Osteoblast (primary cell): ENCODE measurements at regions not wholly inside any gene's neighbourhood (a gene's known extent, or its start where the extent isn't known, plus 50 kb on each side); places are given as distances from the start of the nearest gene placed in this dataset.

ENCODE experiments used
- DNase-seq: peaks from one replicate; pipeline ENCODE4 v3.0.0; 2011; ENCODE audit warnings: low spot score, mixed read lengths; ENCODE audit not compliant: insufficient read length; ENCODE audit errors: missing footprints
- H2AFZ ChIP-seq: 2 replicates; pipeline ENCODE4 v1.6.0; 2011; ENCODE audit warnings: mild to moderate bottlenecking, low read length
- H3K27ac ChIP-seq: 2 replicates; pipeline ENCODE4 v1.5.1; 2011; ENCODE audit warnings: mild to moderate bottlenecking, low read depth, low read length, moderate library complexity
- H3K27me3 ChIP-seq: 2 replicates; pipeline ENCODE4 v1.6.0; 2012; ENCODE audit warnings: mild to moderate bottlenecking, control low read depth, inconsistent platforms, low read length, moderate library complexity; ENCODE audit not compliant: insufficient read depth
- H3K36me3 ChIP-seq: 2 replicates; pipeline ENCODE4 v1.5.1; 2011; ENCODE audit warnings: mild to moderate bottlenecking, low read length, control low read depth, moderate library complexity; ENCODE audit not compliant: insufficient read depth
- H3K4me1 ChIP-seq: 2 replicates; pipeline ENCODE4 v1.5.1; 2011; ENCODE audit warnings: mild to moderate bottlenecking, low read length, control low read depth, moderate library complexity; ENCODE audit not compliant: insufficient read depth
- H3K4me2 ChIP-seq: 2 replicates; pipeline ENCODE4 v1.6.0; 2011; ENCODE audit warnings: mild to moderate bottlenecking, low read length; ENCODE audit not compliant: insufficient read depth
- H3K4me3 ChIP-seq: fragments of 200-600 bp; sonication (generic); 3 replicates; pipeline ENCODE4 v1.5.1; 2012; ENCODE audit warnings: mild to moderate bottlenecking, low read length, inconsistent platforms; ENCODE audit not compliant: insufficient read depth
- H3K79me2 ChIP-seq: 2 replicates; pipeline ENCODE4 v1.6.0; 2012; ENCODE audit warnings: mild to moderate bottlenecking, low read length, control low read depth, inconsistent platforms; ENCODE audit not compliant: insufficient read depth
- H3K9me3 ChIP-seq: 2 replicates; pipeline ENCODE4 v1.5.1; 2011; ENCODE audit warnings: low read depth, low read length, control low read depth
- H4K20me1 ChIP-seq: 2 replicates; pipeline ENCODE4 v1.6.0; 2012; ENCODE audit warnings: mild to moderate bottlenecking, low read length, control low read depth; ENCODE audit not compliant: insufficient read depth
- CTCF ChIP-seq: IDR thresholded peaks from 2 replicates; pipeline ENCODE4 v1.5.1; 2011; ENCODE audit warnings: mild to moderate bottlenecking, low read depth, low read length, moderate library complexity; ENCODE audit errors: extremely low read depth

DNA sequence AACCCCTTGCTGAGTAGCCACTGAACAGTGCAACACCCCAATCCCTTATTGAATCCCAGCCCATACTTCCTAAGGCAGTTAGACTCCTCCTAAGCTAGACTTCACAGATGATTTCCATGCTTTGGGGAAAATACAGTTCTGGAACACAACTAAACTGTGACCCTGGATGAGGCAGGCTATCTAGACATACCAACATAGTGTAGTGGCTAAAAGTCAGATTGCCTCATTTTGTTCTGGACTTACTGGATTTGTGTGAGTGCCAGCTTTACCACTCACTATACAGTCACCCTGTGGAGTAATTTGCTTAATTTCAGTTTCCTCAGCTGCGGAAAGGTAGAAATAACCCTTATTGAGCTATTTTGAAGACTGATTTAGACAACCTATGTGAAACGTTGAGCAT is 203.1 kb downstream of the ASCL1 start:
- Histone ChIP-seq H3K4me1 (no peaks in the 10 kb centered on the region), H3K27ac (no peak overlapping the region), H3K4me2 (no peak overlapping the region), H4K20me1 (no peaks in the 10 kb centered on the region), H3K4me3 (no peak overlapping the region), H3K36me3 (no peaks in the 10 kb centered on the region), H2AFZ (no peak overlapping the region), H3K79me2 (no peaks in the 10 kb centered on the region), H3K27me3 (no peaks in the 10 kb centered on the region), H3K9me3 (peaks cover 2% of the 10 kb centered on the region)
- no peak for DNase-seq
- TF ChIP-seq CTCF = no peak

DNA sequence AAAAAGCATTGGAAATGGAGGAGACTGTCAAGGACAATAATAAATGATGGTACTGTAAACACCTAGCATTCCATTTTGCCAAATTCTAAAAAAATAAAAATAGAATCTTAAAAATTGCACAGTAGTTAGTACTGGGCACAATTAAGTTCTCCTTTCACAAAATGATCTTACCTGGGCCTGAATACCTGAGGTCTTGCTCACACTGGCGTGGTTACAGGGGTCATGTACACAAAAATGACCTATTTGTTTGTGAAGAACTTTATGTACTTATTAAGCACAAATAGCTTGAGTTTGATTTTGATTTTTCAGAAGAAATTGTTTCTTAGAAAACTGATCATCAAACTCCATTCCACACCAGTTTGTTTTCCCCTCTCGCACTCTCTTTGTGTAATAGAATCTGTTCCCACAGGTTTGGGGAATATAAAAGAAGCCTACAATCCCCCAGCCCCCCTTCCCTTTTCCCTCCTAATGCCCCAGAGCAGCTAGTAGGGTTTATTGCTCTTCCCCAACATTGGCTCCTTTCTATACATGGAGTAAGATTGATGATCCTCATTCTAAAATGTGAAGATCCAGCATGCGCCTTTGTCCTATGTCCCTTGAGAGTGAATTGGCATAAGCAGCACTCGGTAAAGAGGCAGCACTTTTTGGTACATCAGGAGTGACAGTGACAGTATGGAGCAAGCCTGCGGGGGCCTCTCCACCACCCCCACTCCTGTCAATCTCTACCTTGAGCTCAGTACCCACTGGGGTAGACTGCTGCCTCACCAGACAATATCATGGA is 204.3 kb downstream of the ASCL1 start:
- Histone ChIP-seq H3K9me3 (peaks cover 2% of the 10 kb centered on the region), H2AFZ (no peak overlapping the region), H4K20me1 (no peaks in the 10 kb centered on the region), H3K79me2 (no peaks in the 10 kb centered on the region), H3K27me3 (no peaks in the 10 kb centered on the region), H3K27ac (no peak overlapping the region), H3K4me1 (no peaks in the 10 kb centered on the region), H3K36me3 (no peaks in the 10 kb centered on the region), H3K4me3 (no peak overlapping the region), H3K4me2 (no peak overlapping the region)
- TF ChIP-seq CTCF = no peak
- DNase-seq = no peak

DNA sequence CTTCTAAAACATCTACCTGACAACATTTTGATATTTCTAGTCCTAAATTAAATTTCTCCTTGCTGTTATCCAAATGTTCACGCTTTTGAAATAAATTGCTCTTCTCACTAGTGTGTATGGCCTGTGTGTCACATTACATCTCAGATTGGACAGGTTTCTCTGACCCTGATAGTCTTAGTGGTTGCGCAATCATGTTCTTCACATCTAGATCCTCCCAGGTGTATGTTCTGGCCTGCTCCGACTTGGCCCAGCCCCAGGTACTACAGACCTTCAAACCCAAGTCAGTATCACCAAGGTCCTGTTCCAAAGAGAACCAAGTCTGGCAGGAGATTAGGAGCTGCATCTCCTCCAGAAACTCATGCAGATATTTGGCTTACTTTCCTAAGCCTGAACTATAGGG is 209.5 kb downstream of the ASCL1 start:
- Histone ChIP-seq H3K9me3 (peaks cover 2% of the 10 kb centered on the region), H3K4me3 (no peak overlapping the region), H3K79me2 (no peaks in the 10 kb centered on the region), H3K27me3 (no peaks in the 10 kb centered on the region), H3K4me2 (no peak overlapping the region), H3K36me3 (no peaks in the 10 kb centered on the region), H4K20me1 (no peaks in the 10 kb centered on the region), H3K4me1 (no peaks in the 10 kb centered on the region), H3K27ac (no peak overlapping the region), H2AFZ (no peak overlapping the region)
- TF ChIP-seq CTCF = no peak
- DNase-seq = no peak

DNA sequence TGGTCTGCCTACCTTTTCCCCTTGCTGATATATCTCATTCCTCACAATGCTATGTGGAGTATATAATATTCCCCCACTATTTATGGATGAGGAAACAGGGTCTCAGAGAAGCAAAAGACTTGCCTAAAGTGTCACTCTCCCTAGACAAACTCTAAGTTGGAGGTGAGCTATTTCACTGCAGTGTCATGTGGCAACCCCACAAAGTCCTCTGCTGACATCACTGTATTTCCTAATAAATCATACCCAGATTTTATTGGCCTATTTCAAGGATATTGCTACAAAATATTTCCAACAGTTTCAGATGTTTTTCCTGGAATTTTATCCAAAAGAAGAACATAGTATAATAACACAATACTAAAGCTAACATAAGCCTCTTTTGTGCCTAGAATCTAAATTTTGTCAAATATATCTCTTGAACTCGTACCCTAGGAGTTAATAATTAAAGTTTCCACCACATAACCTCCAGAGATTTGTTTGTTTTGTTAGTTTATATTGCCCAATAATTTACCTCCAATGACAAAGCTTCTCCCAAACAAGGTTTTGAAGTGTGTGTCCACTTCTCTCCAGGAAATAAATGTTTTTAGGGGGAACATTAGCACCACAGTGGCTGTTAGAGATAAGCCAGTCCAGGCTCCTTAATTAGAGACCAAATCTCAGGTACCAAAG is 215.1 kb downstream of the ASCL1 start:
- DNase-seq = no peak
- Histone ChIP-seq H3K9me3 (peaks cover 2% of the 10 kb centered on the region), H3K4me1 (no peaks in the 10 kb centered on the region), H2AFZ (no peak overlapping the region), H3K27ac (no peak overlapping the region), H4K20me1 (no peaks in the 10 kb centered on the region), H3K36me3 (no peaks in the 10 kb centered on the region), H3K4me2 (no peak overlapping the region), H3K27me3 (no peaks in the 10 kb centered on the region), H3K4me3 (no peak overlapping the region), H3K79me2 (no peaks in the 10 kb centered on the region)
- TF ChIP-seq CTCF = no peak
